Forelimb muscle (tissue), 1 donor: ENCODE measurements at regions not wholly inside any gene's neighbourhood (a gene's known extent, or its start where the extent isn't known, plus 50 kb on each side); places are given as distances from the start of the nearest gene placed in this dataset.

Experiments used
- DNase-seq: peaks from one replicate; pipeline ENCODE4 v3.0.0-alpha.2; 2013; ENCODE audit warnings: low read depth

DNA sequence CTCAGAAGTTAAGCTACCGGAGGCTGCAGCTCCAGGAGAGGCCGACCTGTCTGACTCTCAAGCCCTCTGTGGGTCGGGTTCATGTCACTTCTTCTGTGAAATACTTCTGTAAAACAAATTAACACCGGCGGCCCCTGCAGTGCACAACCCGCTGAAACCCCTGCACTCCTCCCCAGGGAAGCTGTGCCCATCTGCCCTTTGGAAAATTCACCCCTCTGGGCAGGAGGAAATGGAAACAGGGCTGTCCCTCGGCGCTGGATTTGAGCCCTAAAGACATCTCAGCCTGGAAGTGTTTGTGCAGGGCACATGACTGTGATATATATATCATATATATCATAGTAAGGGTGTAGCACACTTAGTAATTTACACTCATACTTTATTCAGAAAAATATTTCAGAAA lies 415.3 kb downstream of the IRS2 start:
- DNase-seq: no peak

DNA sequence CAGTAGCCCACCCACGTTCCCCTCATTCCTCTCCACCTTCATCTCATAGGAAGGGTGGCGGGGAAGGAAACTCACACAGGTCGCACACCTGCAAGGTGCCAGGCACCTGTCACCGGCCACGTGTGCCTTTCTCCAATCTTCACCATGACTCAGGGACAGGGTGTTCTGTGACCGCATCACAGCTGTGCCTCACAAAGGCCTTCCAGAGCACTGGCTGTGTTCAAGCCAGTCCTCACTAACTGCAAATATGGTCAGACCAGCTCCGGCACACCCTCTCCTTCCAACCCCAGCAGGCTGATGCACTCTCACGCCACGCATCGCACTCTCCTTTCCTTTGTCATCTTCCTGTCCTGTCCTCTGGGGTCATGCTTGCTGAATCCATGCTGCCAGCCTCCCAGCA lies 415.9 kb downstream of the IRS2 start:
- no peak for DNase-seq

DNA sequence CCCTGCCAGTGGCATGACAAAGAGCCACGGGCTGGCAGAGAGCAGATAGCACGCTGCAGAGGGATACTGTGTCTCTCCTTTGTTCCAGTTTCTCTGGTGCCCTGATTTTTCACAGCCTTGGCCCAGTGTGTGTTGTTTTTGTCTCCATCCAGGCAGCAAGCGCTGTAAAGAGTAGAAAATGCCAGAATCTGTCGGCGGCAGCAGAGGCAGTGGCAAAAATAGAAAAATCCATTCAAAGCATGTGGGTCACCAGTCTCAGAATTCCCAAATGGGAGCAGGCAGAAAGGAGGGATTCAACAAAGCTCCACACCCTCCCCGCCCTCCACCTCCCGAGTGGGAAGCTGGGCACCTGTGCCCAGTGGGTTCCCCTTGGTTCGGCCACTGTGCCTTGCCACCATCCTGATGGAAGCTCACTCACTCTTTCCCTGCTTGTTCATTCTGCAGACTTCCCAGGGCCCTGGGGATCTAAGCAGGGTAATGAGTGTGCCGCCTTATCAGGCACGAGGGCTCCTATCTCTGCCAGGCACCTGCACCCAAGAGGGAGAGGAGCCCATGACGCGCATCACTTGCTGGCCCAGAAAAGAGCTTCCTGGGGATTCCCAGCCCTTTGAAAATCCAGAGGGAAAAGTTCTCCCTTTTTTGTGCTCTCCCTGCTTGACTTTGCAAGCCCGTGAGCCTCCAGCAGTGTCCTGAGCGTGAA lies 416.9 kb downstream of the IRS2 start:
- DNase-seq: no peak

DNA sequence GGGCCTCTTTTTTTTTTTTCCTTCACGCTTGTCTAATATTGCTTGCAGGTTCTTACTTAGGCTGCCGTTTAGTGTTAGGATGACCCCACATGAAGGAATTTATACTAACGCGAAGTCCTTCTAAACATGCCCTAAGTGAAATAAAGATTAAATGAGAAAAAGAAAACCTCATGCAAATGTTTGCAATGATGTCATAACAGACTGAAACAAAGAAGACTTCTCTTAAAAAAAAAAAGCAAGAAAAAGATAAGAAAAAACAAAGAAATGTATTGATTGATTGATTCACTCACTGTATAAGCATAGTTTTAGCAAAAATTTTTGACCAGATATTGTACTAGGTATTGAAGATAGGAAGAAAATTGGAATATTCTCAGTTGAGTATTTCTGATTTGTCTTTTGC lies 418.2 kb downstream of the IRS2 start:
- DNase-seq: no peak

DNA sequence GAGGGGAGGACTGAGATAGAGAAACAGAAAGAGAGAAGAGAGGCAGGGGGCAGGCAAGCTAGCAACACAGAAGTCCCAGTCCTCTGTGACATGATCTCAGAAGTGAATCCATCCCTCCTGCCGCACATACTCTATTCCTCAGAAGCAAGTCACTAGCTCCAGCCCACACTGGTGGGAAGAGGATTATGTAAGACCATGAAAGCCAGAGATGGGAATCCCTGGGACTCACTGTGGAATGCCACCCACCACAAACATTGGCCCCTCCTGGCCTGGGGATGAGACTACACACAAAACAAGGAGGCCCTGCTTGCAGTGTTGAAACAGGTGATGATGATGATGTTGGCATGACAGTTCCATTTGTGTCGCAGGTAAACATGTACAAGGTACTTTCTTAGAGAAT lies 419.9 kb downstream of the IRS2 start:
- DNase-seq: no peak

DNA sequence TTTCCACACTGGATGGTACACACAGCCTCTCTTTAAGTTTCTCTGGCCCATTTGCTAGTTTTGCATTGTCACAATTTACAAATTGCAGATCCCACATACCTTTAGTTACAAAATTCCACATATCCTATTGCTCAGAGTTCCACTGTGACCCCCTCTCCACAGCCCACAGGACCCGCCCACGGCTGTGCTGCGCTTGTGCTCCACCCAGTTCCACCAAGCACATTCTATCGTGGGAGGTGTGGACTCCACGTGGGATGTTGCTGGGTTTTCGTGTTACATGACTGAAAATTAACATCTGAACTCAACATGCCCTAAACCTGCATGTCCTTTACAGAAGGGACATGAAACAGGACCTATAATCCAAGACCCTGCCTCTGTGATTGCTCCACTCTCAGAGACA lies 423.0 kb downstream of the IRS2 start:
- DNase-seq: no peak

DNA sequence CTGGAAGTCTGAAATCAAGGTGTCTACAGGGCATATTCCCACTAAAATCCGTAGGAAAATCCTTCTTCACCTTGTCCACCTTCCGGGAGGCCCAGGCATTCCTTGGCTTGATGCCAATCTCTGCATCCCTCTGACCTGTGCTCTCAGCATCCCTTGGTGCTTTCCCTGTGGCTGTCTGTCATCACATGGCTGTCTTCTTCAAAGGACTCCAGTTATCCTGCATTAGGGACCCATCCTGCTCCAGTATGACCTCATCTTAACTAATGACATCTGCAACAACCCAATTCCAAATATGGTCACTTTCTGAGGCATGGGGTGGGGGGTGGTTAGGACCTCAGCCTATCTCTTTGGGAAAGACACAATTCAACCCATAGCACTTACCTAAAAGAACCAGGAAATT lies 423.8 kb downstream of the IRS2 start:
- no peak for DNase-seq

DNA sequence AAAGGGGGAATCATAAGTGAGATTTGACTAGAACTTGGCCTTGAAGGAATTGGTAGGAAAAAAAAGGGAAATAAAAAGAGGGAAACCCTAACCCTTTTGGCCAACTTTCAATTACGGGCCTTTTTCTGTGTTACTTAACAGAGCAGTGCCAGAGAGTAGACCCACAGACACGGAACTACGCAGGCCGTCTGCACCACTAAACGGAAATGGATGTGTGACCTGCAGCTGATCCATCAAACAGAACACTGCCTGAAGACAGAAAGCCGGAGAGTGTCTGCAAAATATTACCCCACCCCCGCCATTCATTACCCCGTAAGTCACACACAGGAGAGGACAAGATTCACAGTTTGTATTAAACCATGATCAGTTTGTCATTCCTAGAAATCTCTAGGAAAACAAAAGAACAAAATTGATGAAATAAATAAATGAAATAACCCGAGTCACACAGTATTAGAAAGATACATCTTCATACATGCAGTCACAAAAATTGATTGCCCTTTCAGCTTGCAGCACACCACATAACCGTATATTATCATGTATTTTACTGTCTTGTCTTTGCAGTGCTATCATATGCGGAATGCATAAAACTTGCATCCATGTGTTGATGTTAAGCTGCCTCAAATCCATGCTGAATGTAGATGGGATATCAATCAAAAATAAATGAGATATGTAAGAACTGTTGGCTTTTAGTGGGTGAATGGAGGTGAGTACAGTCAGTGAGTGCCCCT lies 424.7 kb downstream of the IRS2 start:
- DNase-seq: no peak

DNA sequence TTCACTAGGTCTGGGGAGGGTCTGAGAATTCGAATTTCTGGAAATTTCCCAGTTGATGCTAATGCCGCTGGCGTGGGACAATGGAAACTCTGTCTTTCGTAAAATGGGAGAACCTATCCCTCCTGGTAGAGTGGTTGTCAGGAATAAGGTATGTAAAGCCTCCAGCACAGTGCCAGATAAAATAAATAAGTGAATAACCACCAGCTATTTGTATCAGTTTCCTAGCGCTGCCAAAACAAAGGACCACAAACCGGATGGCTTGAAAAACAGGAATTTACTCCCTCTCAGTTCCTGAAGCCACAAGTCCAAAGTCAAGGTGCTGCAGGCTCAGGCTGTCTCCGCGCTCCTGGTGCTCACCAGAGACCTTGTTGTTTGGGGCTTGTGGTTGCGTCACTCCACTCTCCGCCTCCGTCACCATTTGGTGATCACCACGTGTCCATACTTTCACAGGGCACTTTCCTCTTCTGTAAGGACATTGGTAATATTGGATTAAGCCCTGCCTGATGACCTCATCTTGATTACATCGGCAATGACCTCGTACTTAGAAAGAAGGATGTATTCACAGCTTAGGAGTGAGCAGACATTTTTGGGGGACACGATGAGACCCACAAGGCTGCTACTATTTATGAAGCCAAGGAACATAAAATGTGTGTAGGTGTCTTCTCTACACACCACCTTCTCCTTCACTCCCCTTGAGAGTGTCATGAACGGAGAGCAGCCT lies 428.5 kb downstream of the IRS2 start:
- DNase-seq: no peak

DNA sequence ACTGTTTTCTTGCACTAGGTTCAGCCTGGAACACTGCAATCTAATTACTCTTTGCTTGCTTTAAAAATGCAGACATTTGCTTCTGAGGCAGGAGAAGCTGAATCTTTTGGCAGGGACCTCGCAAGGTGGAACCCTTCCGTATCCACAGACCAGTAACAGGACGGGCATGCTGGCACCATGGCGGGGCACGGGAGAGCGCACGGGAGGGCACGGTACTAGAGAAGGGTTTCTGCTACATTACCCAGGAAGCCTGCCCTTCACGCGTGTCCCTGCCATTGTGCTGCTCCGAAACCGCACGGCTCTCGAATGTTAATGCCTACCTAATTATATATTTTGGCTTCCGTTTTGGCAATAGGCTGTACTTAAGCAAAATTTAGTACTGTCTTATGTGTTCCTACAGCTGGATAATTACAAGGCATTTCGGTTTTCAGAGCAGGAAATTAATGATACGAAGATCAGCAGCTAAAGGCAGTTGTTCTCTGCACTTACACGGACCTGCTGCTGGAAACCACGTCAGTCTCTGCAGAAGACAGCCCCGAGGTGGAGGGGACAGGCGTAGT lies 430.4 kb downstream of the IRS2 start:
- DNase-seq: no peak

DNA sequence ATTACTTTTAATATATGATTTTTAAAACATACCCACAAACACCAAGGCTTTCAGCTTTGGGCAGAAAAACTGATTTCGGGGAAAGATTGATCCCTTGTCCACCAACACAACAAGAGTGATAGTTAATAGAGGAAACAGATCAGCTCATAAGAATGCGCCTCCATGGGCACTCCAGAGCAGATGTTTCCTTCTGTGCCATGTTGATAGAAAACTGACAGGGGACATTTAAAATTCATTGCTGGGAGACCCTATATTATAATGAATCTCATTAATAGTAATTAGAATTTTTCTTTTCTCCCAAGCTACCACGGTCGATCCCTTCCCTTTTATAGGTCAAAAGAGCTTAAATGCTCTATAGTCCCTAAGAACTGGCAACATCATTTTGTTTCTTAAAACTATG lies 431.2 kb downstream of the IRS2 start:
- no peak for DNase-seq

DNA sequence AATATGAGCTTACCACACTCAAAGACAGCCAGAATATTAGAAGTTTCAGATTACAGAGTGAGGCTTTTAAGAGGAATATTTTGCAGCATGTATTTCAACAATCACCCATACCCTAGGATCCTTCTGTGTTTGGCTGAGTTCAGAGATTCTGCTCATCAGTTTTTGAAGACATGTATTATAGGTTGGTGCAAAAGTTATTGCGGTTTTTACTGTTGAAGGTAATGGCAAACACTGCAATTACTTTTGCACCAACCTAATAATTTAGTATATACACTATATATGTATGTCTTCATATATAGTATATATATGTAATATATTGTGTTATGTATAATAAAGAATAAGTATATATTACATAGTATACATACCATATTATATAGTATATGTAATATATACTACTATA lies 435.1 kb downstream of the IRS2 start:
- DNase-seq: no peak

DNA sequence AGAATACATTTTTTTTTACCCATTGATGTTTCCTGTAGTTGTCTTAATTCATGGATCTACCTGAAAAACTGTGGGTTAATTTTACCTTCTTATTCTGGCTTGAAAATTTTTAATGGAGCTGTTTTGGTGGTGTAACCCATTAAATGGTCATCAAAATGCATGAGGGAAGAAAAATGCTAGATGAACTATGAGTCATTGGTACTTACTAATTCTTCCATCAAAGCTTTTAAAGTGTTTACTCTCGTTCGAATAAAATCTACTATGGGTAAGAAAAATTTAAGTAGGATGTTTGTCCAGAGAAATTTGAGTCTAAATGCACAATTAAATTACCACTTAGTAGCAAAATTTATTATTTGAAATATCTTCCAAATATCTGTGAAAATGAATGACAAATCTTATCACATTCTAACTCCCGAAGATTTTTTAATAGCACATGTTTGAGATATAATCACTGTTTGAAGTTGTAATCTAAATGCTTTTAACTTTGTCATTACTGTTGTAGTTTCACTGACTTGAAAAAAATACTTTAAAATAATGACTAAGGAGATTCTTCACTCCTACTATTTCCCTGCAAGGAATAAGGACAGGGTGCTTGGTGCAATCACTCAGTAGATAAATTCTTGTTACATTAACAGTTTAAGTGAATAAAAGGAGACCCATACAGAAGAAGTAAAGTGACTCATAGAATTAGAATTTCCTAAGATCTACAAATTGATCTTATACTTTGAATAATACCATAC lies 437.7 kb downstream of the IRS2 start:
- no peak for DNase-seq

DNA sequence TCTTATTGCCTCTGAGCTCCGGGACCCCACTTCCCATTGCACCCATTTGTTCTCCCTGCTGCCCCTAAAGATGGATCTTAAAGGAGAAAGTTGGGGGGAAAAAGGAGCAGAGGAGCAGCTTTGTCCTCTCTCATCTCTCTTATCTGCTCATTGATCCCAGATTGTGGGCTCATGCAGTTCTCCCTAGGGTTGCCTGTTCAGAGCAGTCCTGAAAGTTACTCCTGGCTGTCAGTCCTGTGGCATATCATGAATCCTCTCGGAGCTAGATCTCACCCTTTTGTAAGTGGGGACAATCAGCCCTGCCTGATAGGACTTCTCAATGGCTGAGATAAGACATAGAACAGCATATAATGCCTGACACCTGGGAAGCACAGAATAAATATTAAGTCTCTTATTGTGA lies 440.3 kb downstream of the IRS2 start:
- no peak for DNase-seq

DNA sequence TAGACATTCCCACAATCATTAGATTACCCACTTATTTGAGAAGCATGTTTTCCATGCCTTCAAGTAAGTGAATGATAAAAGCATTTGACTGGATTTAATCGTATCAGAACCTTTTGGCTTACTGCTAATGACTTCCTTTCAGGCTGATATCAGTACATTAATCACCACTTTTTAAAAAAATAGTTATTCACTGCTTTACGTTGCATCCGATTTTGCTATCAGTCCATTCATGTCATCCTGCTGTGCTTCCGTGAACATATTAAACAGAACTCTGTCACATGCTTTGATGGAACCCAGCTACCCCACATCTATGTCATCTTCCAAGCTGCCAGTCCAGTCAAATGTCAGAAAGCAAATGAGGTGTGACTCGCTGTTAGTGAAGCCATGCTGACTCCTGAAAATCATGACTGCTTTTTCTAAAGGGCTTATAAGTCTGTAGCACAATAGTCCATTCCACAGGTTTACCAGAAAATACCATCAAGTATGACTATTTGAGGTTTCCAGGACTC lies 440.9 kb downstream of the IRS2 start:
- no peak for DNase-seq

DNA sequence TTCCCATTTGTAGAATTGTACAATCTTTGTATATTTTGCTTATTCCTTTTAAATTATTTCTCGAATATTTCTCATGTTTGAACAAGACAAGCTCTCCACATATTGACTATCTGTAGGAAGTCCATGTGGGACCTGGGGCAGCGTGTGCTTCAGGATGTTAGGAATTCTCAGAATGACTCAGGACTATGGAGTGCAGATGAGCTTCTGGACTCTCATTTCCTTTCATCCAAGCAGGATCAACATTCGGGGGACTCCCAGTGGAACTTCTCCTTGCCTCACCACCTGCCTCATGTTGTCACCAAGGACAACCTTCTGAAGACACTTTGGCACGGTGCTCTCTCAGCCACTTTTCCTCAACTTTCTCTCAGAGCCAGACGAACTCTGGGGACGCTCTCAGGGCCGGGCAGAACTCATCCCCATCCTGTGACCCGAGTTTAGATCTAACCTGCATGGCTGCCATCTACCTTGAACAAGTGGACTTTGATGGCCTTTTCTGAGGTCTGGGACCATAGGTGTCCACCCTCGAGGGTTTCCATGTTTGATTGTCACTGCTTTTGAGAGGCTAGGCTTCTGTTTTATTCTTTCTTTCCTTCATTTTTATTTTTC lies 441.7 kb downstream of the IRS2 start:
- no peak for DNase-seq

DNA sequence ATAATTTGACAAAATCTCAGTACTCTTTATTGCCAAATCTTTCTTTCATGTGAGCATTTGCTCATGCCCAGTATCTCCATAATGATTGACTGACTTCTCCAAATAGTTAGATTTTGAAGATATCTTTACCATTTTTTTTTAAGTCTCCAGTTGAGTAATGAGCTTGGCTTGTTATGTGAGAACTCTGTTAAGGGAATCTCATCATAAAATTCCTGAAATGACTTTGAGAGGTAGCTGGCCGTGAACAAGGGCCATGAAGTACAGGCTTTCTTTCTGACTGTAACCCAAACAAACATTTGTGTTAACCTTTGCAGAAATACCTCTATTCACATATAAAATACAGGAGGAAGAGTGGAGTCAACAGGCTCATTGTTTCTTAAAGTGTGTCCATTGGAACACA lies 449.7 kb downstream of the IRS2 start:
- DNase-seq: no peak

DNA sequence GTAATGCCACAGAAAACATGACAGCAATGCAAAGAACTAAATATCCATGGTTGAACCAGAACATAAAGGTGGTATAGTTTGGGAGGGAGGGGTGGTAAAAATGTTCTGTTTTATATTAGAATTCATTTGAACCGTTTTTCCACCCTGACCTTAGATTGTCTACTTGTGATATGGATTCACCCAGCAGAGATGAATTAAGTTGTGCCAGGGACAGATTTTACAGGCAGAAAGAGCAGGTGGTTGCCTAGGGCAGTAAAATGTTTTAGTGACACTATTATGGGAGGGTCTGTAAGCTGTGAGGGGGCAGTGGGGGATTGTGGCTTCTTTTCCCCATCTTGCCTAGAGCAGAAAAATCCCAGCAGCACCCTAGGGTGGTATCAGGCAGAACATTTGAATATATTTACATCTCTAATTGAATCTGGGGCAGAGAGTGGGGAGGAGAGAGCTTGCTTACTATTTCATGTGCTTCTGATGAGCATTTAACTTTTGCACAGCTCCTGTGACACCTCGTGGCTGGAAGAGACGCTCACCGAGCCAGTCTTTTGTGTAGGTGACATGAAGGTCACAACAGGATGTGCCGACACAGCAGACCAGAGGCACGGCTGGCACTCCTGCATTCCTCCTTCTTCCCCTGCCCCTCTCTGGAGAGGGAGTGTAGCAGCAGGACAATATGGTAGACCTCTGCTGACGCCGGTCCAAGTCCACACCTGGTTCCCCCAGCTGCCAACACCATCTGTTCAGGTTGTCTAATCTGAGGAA lies 452.3 kb downstream of the IRS2 start:
- DNase-seq: no peak

DNA sequence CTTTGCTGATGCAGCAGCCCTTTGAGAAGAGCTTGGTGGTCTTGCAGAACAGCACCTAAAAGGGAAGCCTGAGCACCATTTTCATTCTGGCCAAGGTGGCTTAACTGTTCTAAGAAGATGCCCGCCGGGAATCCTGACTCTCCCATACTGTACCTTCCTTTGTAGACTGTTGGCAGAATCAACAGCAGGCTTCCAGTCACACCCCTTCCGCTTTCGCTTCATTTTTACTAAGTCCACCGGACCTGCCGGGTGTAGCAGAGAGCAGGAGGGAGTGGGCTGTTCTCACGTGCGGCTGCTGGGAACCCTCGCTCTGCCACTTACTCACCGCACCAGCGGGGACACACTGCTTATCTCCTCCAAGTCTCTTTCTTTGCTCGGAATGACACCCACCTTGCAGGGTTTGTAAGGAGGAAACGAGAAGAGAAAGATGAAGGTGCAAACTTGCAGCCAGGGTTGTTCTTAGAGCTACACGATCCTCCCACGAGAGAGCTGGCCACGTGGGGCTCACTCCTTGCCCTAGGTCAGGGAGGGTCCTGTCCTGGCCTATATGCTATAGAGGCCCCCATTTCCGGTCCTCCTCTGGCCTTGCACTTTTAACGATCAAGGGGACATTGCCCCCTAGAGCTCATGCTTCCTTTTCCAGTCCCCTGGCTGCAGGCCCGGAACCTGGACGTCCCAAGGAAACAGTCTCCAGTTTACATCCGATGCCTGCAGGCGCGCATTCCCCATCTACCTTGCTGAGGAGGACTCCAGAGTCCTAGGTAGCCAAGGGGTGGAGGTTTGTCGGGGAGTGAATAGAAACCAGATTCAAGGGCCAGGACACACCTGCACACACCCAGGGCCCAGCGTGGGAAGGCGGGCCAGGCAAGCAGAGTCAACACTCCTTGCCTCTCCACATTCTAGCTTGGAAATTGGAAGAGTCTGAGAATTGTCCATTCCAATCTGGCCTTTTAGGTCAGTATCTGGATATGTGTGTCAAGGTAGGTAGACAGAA lies 453.6 kb downstream of the IRS2 start:
- DNase-seq: no peak
